GM12872 (cell line): ENCODE measurements at regions not wholly inside any gene's neighbourhood (a gene's known extent, or its start where the extent isn't known, plus 50 kb on each side); places are given as distances from the start of the nearest gene placed in this dataset.

Experiments used
- CTCF ChIP-seq: IDR thresholded peaks from 3 replicates; pipeline ENCODE4 v1.5.1; 2011; ENCODE audit warnings: low read depth, mild to moderate bottlenecking, low read length, moderate library complexity; ENCODE audit not compliant: insufficient read depth

GRCh38 chr10:3928569-3928968 lies 143.6 kb upstream of the KLF6 start:
- no peak for TF ChIP-seq CTCF

GRCh38 chr10:3928078-3928477 lies 143.1 kb upstream of the KLF6 start:
- TF ChIP-seq CTCF = no peak

- TF ChIP-seq CTCF = no peak
Measured at GRCh38 chr10:3926675-3927525, 141.9 kb upstream of the KLF6 start.

GRCh38 chr10:3926258-3926657 lies 141.2 kb upstream of the KLF6 start:
- TF ChIP-seq CTCF = no peak

GRCh38 chr10:3925184-3925583 lies 140.2 kb upstream of the KLF6 start:
- no peak for TF ChIP-seq CTCF

GRCh38 chr10:3924344-3924743 lies 139.3 kb upstream of the KLF6 start:
- TF ChIP-seq CTCF = no peak

GRCh38 chr10:3923033-3923432 lies 138.0 kb upstream of the KLF6 start:
- no peak for TF ChIP-seq CTCF
